ENCODE measurements at regions not wholly inside any gene's neighbourhood (a gene's known extent, or its start where the extent isn't known, plus 50 kb on each side); places are given as distances from the start of the nearest gene placed in this dataset.

- TF ChIP-seq CTCF (IDR thresholded peaks at IDR 0.05) (no peak), POLR2AphosphoS5 (IDR thresholded peaks at IDR 0.05) (no peak), POLR2A (IDR thresholded peaks at IDR 0.05) (no peak)
These were observed 171.2 kb downstream of the TEX29 start for GRCh38 chr13:111491659-111492058.

Data from sigmoid colon (tissue), 4 donors.